ENCODE measurements at regions not wholly inside any gene's neighbourhood (a gene's known extent, or its start where the extent isn't known, plus 50 kb on each side); places are given as distances from the start of the nearest gene placed in this dataset.
A peak's percentile ranks its signal among the peaks of the same experiment; 100 is the strongest.

DNA sequence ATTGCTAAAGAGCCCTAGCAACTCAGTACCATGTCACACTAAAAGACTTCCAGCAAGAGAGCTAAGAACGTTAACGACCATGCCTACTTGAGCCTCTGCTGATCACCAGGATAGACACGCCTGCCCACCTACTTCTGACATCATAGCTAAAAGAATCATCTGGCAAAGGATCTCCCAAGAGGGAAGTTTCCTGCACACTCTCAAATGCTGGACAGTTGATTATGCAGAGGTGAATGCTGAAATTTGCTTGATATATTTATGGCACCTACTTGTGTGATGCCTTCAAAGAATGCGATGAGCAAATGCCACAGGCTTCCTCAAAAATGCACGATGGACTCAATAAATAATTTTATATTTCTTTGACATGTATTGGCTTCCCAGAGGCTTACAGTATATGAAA is 113.6 kb downstream of the GALC start:
- Mint-ChIP-seq H3K36me3 (no peaks in the 10 kb centered on the region), H3K4me3 (no peak overlapping the region), H3K4me1 (no peaks in the 10 kb centered on the region), H3K9me3 (no peaks in the 10 kb centered on the region), H3K27ac (no peak overlapping the region)
- DNase-seq (ENCODE audit: low spot score in 2 of 2) = no peak
- no peak for ATAC-seq

DNA sequence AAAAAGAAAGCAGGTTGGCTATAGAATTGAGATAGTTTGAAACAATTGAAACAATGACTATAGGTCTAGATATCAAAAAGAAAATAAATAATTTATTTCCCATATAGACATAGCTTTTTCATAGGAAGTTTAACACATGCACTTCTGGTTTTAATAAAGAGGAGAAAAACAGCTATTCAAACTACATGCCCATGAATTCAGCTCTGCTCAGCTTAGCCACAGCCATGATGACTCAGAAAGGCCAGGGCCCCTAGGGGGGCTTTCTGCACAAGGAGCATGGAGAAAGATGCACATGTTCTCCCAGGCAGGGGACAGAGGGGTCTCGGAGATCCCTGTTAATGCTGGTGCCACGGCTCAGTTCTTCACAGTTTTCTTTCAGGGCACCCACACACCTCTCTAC is 114.0 kb downstream of the GALC start:
- Mint-ChIP-seq H3K4me1 (no peaks in the 10 kb centered on the region), H3K9me3 (no peaks in the 10 kb centered on the region), H3K27ac (no peak overlapping the region), H3K4me3 (no peak overlapping the region), H3K36me3 (no peaks in the 10 kb centered on the region)
- DNase-seq (ENCODE audit: low spot score in 2 of 2) = no peak
- no peak for ATAC-seq

DNA sequence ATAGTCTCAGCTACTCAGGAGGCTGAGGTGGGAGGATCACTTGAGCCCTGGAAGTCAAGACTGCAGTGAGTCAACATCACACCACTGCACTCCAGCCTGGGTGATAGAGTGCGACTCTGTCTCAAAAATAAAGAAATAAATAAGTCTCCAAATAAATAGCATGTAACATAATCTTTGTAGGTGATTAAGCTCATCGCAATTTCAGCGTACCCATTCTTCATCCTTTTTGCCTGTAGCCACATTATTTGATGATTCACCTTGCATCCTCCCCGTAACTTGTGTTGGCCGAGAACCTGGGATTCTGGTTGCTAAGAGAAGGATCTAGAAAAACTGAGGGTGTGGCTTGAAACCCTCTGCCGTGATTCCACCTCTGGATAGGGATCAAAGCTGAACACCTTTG is 115.1 kb downstream of the GALC start:
- no peaks in the 10 kb centered on the region for H3K4me1 Mint-ChIP-seq
- H3K27ac Mint-ChIP-seq = no peak overlapping the region
- DNase-seq (ENCODE audit: low spot score in 2 of 2) (no peak), ATAC-seq (no peak)
- no peak overlapping the region for H3K4me3 Mint-ChIP-seq
- H3K36me3 Mint-ChIP-seq = no peaks in the 10 kb centered on the region
- no peaks in the 10 kb centered on the region for H3K9me3 Mint-ChIP-seq

DNA sequence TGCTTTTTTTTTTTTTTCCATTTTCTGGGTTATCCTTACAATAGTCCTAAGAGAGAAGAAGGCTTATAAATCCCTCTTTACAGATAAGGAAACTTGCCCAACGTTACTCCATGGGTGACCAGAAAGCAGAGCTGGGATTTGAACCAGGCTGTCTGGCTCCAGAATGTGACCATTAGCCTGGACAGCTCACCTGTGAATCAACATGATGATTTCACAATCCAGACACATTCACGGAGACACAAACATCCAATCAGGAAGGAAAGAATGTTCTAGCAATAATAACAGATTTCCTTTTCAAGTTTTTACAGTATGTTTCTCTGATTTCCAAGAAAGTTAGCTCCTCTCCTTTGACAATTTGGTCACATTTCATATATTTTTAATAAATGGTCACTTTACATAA is 118.3 kb downstream of the GALC start:
- ATAC-seq = no peak
- Mint-ChIP-seq H3K27ac (no peak overlapping the region), H3K4me1 (no peaks in the 10 kb centered on the region), H3K9me3 (no peaks in the 10 kb centered on the region), H3K36me3 (no peaks in the 10 kb centered on the region), H3K4me3 (no peak overlapping the region)
- DNase-seq (ENCODE audit: low spot score in 2 of 2) = no peak

DNA sequence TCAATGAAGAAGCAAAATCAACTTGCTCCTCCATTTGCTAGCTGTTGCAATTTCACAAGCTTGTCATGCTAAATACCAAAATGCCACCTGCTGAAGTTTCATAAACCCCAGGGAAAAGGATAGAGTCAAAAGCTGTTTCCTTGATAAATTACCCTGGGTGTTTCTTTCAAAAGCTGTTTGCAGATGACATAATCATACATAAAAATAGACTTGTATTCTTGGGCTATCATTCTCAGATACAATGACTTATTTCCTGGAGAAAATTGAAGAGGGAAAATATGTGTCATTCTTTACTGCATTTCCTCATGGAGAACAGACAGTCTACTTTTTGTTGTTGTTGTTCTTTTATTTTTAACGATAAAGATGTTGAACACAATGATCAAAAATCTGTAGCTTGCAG is 119.2 kb downstream of the GALC start:
- no peak overlapping the region for H3K4me3 Mint-ChIP-seq
- DNase-seq (ENCODE audit: low spot score in 2 of 2) (no peak), ATAC-seq (no peak)
- H3K36me3 Mint-ChIP-seq = no peaks in the 10 kb centered on the region
- H3K4me1 Mint-ChIP-seq = no peaks in the 10 kb centered on the region
- no peak overlapping the region for H3K27ac Mint-ChIP-seq
- no peaks in the 10 kb centered on the region for H3K9me3 Mint-ChIP-seq

DNA sequence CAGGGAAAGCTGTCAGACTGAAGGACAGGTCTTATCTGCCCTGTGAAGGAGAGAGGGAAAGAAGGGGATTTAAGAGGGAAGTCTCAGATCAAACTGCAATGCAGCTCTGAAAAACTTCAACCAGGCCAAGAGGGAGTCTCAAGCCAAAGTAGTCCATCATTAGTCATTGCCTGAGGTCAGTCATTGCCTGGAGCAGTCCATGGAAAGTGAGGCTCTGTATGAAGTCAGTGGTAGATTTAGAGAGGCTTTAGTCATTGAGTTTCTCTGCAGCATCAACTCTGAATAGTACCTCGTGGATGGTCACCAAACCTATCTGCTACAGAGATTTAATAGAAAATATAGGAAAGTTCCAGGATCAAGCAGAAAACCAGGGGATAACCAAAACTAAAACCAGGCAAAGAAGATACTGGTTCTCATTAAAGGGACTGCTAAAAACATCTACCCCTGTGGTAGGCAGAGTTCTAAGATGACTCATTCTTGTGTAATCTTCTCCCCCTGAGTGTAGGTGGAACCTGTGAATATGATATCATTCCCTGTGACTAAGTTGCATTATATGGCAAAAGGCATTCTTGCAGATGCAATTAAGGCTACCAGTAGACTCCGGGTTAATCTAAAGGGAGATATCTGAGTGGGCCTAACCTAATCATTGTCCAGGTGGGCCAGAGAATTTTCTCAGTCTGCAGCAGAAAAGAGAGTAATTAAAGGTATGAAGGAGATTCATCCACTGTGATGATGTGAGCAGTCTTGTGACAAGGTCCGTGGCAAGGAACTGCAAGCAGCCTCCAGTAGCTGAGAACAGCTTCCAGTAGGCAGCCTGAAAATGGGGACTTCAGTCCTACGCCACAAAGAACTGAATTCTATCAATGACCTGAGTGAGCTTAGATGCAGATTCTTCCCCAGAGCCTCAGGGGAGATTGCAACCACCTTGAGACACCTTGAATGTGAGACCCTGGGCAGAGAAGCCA is 123.1 kb downstream of the GALC start:
- ATAC-seq = peak; percentile 94
- Mint-ChIP-seq H3K4me1 (no peaks in the 10 kb centered on the region), H3K9me3 (no peaks in the 10 kb centered on the region), H3K36me3 (no peaks in the 10 kb centered on the region), H3K27ac (no peak overlapping the region), H3K4me3 (no peak overlapping the region)
- DNase-seq (ENCODE audit: low spot score in 2 of 2) = no peak

DNA sequence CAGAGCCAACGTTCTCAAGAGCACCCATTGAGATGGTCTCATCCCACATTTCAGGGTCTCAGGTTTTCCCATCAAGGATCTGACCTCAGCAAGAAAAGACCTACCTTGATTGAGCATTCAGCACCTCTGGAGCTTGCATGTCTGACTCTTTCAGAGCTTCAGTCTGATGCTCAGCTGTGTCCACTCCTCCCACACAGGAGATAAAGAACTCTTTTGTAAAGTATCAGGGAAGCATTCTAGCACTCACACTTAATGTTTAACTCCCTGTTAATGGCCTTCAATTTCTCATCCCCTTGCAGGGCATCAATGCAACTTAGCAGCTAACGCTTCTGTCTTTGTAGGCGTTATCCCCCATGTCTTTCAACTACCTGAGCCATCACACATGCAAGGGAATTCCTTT is 124.1 kb downstream of the GALC start:
- Mint-ChIP-seq H3K4me3 (no peak overlapping the region), H3K9me3 (no peaks in the 10 kb centered on the region), H3K36me3 (no peaks in the 10 kb centered on the region), H3K4me1 (no peaks in the 10 kb centered on the region), H3K27ac (no peak overlapping the region)
- DNase-seq (ENCODE audit: low spot score in 2 of 2) = no peak
- no peak for ATAC-seq

DNA sequence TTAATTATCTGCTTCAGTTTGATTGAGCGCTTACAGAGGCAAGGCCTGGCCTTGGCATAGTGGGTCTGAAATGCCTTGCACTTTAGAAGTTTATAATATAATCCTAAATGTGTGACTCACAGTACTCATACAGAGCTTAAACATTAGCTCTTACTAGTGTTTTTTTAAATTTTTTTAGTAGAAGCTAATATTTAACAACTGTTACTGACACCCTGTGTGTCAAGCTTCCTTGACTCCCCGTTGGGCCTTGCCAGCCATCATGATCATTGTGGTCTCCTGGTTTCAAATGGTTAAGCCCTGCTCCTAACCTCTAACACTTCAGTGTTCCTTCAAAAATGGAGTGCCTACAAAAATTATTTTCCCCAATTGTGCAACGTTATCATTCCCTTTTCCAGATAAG is 126.9 kb downstream of the GALC start:
- H3K36me3 Mint-ChIP-seq = no peaks in the 10 kb centered on the region
- DNase-seq (ENCODE audit: low spot score in 2 of 2) (no peak), ATAC-seq (no peak)
- no peaks in the 10 kb centered on the region for H3K4me1 Mint-ChIP-seq
- H3K9me3 Mint-ChIP-seq = no peaks in the 10 kb centered on the region
- no peak overlapping the region for H3K27ac Mint-ChIP-seq
- no peak overlapping the region for H3K4me3 Mint-ChIP-seq

DNA sequence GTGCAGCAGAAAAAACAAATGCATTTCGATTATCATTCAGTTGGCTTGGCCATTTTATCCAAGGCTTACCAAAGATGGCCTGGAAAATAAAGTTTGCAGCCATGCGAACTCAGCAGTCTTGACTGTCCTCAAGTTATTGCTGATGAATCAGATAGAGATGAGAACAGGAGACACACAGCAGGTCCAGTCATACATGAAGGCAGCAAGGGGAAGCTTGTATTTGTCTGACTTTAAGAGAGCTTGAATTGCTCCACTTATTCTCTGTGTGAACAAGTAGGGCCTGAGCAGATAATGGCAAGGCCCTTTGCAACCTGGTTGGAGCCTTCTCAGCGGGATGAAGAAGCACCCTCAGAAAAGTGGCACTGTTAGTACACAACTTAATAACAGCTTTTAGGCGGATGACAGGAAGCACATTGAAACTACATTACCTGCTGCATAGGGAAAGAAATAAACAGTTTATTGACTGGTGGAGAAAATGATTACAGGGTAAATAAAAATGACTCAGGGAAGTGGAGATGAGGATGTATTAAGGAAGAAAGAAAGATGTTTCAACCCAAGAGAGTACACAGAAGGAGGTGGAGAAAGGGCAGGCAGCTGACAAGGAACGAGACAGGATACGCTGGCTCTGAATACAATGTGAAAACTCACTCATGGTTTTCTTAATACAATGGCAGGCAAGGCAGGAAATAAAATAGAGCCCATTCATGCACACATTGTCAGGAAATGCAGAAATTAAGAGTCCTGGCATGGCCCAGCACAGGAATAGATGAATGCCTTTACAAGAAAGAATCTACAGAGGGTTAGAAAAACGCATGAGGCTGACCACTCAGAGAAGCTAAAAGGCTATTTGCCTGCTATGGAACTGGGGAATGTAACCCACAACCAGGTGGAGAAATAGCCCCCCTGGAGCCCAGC is 128.4 kb downstream of the GALC start:
- ATAC-seq (no peak), DNase-seq (ENCODE audit: low spot score in 2 of 2) (no peak)
- Mint-ChIP-seq H3K4me1 (no peaks in the 10 kb centered on the region), H3K4me3 (no peak overlapping the region), H3K36me3 (no peaks in the 10 kb centered on the region), H3K9me3 (peaks cover 2% of the 10 kb centered on the region), H3K27ac (no peak overlapping the region)

DNA sequence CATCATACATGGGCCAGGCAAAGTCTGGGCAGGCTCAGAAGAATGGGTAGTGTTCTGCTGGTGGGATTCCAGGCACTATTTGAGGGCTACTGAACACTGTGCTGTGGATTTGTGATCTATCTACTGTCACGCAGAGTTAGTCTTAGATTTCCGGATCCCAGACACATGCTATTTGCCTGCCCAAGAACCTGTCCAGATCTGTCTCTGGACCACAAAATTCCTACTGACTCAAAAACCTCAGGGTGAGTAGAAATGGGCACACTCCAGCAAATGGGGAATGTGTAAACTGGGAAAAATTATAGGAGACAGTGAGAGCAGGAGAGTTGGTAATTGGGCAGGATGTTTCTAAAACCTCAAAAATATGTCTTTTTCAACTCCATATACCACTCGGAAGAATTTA is 129.9 kb downstream of the GALC start:
- no peaks in the 10 kb centered on the region for H3K4me1 Mint-ChIP-seq
- peaks cover 2% of the 10 kb centered on the region for H3K9me3 Mint-ChIP-seq
- H3K27ac Mint-ChIP-seq = no peak overlapping the region
- DNase-seq (ENCODE audit: low spot score in 2 of 2) (no peak), ATAC-seq (no peak)
- H3K36me3 Mint-ChIP-seq = no peaks in the 10 kb centered on the region
- no peak overlapping the region for H3K4me3 Mint-ChIP-seq

DNA sequence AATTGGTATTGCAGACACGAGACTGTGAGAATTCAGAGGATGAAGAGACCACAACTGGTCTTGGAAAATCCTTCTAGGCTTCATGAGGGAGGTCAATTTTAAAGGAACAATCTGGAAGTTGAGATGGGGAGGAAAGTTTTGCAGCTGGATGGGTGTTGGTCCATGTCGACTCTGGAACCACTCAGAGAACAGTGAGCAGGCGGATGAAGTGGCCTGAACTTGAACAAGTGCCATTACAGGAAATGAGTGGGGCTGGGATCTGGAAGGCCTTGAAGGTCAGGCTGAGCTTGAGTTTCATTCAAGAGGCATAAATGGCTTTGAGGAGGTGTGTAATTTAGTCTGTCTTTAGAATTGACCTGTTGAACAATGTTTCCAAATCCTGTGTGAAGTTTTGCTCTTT is 140.9 kb downstream of the GALC start:
- H3K9me3 Mint-ChIP-seq = peaks cover 5% of the 10 kb centered on the region
- DNase-seq (ENCODE audit: low spot score in 2 of 2) (no peak), ATAC-seq (no peak)
- H3K27ac Mint-ChIP-seq = no peak overlapping the region
- H3K4me3 Mint-ChIP-seq = no peak overlapping the region
- H3K36me3 Mint-ChIP-seq = no peaks in the 10 kb centered on the region
- H3K4me1 Mint-ChIP-seq = no peaks in the 10 kb centered on the region

DNA sequence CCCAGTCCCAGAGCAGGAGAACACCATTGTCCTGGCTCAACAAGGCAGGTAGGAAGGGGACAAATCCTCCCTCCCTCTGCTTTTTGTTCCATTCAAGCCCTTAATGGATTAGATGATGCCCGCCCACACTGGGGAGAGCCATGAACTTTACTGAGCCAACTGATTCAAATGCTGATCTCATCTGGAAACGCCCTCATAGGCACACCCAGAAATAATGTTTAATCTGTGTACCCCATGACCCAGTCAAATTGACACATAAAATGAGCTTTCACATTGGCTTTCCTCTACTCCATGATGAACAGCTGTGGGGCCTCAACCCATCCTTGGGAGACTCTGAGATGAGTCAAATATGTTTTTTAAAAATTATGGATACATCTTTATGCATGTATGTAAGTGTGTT is 141.8 kb downstream of the GALC start:
- peaks cover 5% of the 10 kb centered on the region for H3K9me3 Mint-ChIP-seq
- no peak overlapping the region for H3K4me3 Mint-ChIP-seq
- H3K27ac Mint-ChIP-seq = no peak overlapping the region
- no peaks in the 10 kb centered on the region for H3K4me1 Mint-ChIP-seq
- ATAC-seq (no peak), DNase-seq (ENCODE audit: low spot score in 2 of 2) (no peak)
- H3K36me3 Mint-ChIP-seq = no peaks in the 10 kb centered on the region

DNA sequence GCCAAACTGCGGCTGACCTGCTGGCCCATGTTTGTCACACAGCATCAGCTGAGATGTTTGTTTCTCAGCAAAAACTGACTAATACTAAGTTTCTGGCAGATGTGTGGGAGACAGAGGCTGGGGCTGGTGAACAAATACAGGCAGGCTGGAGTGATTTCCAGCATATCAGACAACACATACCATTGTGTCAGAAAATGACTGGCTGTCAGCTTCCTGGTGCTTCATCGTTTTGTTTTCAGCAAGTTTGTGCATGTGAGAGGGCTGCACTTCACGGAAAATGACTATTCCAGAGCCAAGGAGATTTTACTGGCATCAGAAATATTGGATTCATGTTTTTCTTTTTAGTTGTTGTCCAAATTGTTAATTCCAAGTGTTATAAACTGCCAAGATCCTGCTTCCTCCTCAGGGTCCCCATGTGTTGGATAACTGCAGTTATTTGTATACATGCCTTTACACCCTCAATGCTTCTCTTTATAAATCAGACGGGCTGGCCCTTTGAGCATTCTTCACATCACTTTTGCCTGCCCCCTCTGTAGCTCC is 145.7 kb downstream of the GALC start:
- DNase-seq (ENCODE audit: low spot score in 2 of 2) = no peak
- no peak for ATAC-seq
- H3K4me3 Mint-ChIP-seq = no peak overlapping the region
- no peak overlapping the region for H3K27ac Mint-ChIP-seq
- no peaks in the 10 kb centered on the region for H3K4me1 Mint-ChIP-seq
- H3K36me3 Mint-ChIP-seq = no peaks in the 10 kb centered on the region
- H3K9me3 Mint-ChIP-seq = no peaks in the 10 kb centered on the region

DNA sequence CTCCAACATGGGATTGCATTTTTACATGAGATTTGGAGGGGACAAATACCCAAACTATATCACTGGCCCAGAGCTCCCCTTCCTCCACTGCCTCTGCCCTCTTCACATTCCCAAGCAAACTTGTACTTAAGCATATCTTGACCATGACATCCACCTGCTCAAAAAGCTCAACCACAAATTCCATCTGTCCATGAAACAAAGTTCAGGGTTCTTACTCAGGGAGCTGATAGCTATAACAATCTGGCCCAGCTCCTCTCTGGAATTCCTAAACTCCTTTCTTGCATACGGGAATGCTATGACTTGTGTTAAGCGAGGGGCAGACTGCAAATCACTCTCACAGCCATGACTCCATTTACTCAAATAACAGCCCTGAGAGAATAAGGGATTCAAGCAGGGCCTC is 152.1 kb downstream of the GALC start:
- ATAC-seq (no peak), DNase-seq (ENCODE audit: low spot score in 2 of 2) (no peak)
- H3K4me1 Mint-ChIP-seq = no peaks in the 10 kb centered on the region
- no peaks in the 10 kb centered on the region for H3K36me3 Mint-ChIP-seq
- H3K4me3 Mint-ChIP-seq = no peak overlapping the region
- no peaks in the 10 kb centered on the region for H3K9me3 Mint-ChIP-seq
- no peak overlapping the region for H3K27ac Mint-ChIP-seq

DNA sequence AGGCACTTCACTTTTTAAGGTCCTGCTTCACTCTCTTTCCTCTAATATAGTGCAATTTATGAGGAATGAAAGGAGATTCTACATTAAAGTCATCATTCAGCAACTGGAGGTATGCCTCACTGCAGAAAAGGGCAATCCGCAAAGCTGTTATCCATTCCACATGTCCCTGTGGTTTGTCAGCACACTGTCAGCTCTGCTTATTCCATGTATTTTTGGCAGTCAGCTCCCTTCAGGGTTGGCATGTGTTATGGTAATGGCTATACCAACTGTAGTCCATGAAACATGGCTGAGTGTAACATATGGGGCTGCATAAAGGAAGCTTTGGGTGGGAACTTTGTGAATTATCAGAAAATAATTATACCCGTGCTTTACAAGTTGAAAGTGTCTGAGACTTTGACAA is 154.1 kb downstream of the GALC start:
- H3K27ac Mint-ChIP-seq = no peak overlapping the region
- H3K4me1 Mint-ChIP-seq = no peaks in the 10 kb centered on the region
- no peak overlapping the region for H3K4me3 Mint-ChIP-seq
- no peaks in the 10 kb centered on the region for H3K9me3 Mint-ChIP-seq
- DNase-seq (ENCODE audit: low spot score in 2 of 2) = no peak
- no peak for ATAC-seq
- no peaks in the 10 kb centered on the region for H3K36me3 Mint-ChIP-seq

DNA sequence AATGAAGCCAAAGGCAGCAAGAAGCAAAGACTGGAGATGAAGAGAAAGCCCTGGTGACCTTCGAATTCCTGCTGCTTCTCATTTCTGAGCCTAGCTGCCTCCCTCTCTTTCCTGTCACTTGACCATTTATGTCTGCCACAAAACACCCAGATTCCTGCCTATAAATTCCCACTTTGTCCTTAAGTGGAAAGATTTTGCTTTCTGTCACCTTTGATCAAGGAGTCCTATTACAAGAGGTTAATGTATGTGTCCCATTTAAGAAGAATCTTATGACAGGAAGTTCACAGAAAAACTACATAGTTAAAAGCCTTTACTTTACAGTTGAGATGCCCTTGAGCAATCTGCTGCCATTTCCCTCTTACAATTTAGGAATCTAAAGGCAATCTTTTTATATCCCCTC is 155.7 kb downstream of the GALC start:
- no peak overlapping the region for H3K27ac Mint-ChIP-seq

More for the DNA sequence above, 155.7 kb downstream of the GALC start:
- Mint-ChIP-seq H3K4me3 (no peak overlapping the region), H3K4me1 (no peaks in the 10 kb centered on the region), H3K9me3 (no peaks in the 10 kb centered on the region), H3K36me3 (no peaks in the 10 kb centered on the region)
- no peak for DNase-seq (ENCODE audit: low spot score in 2 of 2)
- no peak for ATAC-seq
